Esophagus squamous epithelium (tissue), 5 donors: ENCODE measurements at regions not wholly inside any gene's neighbourhood (a gene's known extent, or its start where the extent isn't known, plus 50 kb on each side); places are given as distances from the start of the nearest gene placed in this dataset.

ENCODE experiments used
- DNase-seq: peaks from one replicate; lab custom pipeline; 2025; lab: John Stamatoyannopoulos, UW
- H3K27ac ChIP-seq, 4 donors: fragments of 200-600 bp; sonication (generic); one replicate each; pipeline ENCODE4 v1.5.1; 2016 to 2019; ENCODE audit warnings: mild to moderate bottlenecking in 1 of 4
- H3K27me3 ChIP-seq, 4 donors: fragments of 200-600 bp; sonication (generic); 1 replicate in 3 of 4; 2 replicates in 1 of 4; pipeline versions ENCODE4 v1.5.1 to v1.6.0; 2017 to 2021; ENCODE audit warnings: antibody characterized with exemption in 1 of 4
- H3K36me3 ChIP-seq, 3 donors: fragments of 200-600 bp; sonication (generic); one replicate each; pipeline ENCODE4 v1.5.1; 2016 to 2019
- H3K4me1 ChIP-seq, 3 donors: fragments of 200-600 bp; sonication (generic); one replicate each; pipeline ENCODE4 v1.5.1; 2017 to 2019
- H3K4me3 ChIP-seq, 4 donors: fragments of 200-600 bp; sonication (generic); 1 replicate in 3 of 4; 2 replicates in 1 of 4; pipeline ENCODE4 v1.5.1; 2016 to 2019; ENCODE audit warnings: mild to moderate bottlenecking in 2 of 4, moderate library complexity in 1 of 4
- H3K9me3 ChIP-seq, 3 donors: fragments of 200-600 bp; sonication (generic); one replicate each; pipeline ENCODE4 v1.5.1; 2016 to 2019
- POLR2A ChIP-seq, 4 donors: fragments of 450-650 bp; IDR thresholded peaks; one replicate each; pipeline ENCODE4 v1.6.1; 2017; ENCODE audit warnings: antibody characterized with exemption in 4 of 4, mild to moderate bottlenecking in 4 of 4, moderate library complexity in 3 of 4
- WGBS, 2 donors: methylation state at CpG; one replicate each; pipeline ENCODE4 v1.1.5; 2018; 5-methylcytosine and 5-hydroxymethylcytosine counted together
- intact Hi-C: fragments of 100-400 bp; cut with DNase I; formaldehyde crosslinking; loops from one replicate; pipeline ENCODE4 v1.15.0; 2022
- TF ChIP-seq, protein P1 (sequence below), 6 experiments: fragments of 450-650 bp in 4 of 6; fragments of 200-600 bp in 2 of 6; sonication (generic) in 2 of 6; IDR thresholded peaks; one replicate each; pipeline ENCODE4 v1.5.1; 2016 to 2019; ENCODE audit warnings: antibody characterized with exemption in 6 of 6, mild to moderate bottlenecking in 4 of 6, moderate library complexity in 4 of 6
- donor health status: DM: yes; HTN: yes; CAD: no.

DNA sequence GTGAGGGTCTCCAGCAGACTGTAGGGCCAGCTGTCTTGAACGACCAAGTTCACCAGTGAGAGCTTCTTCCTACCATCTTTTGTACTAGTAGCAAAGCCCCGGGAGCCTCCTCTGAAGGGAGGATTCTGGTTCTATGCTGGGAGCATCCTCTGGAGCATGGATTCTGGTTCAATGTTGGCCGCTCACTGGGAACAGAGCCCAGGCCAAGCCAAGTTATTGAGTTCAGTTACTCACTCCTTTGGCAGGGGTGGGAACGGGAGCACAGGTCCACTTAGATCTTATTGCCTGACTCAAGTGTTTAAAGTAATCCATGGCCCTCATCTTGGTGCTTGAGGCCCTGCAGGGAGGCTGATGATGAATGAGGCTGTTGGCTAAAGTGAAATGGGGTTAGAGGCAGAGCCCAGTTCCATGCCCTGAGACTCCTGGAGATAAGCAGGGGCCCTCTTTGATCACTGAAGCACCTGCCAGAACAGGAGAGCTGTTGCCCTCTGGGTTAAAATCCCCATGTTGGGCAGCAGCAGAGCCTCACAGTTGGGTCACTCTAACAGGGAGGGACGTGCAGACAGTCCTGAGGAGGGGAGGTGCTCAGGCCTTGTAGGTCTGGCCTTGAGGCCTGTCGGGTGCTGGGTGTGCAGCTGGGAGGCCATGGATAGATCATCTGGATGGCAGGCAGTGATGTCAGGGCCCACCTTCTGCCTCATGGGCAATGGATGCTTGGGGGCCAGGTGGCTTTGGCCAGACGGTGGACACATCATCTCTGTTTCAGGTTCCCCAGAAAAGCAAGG lies 98.3 kb upstream of the SYNDIG1 start:
- Histone ChIP-seq H3K27me3 (no peaks in the 10 kb centered on the region), H3K27ac (no peak overlapping the region), H3K9me3 (no peaks in the 10 kb centered on the region), H3K4me3 (no peak overlapping the region), H3K36me3 (no peaks in the 10 kb centered on the region), H3K4me1 (no peaks in the 10 kb centered on the region)
- TF ChIP-seq POLR2A (IDR thresholded peaks at IDR 0.05), result no peak
- TF ChIP-seq, protein P1, sequence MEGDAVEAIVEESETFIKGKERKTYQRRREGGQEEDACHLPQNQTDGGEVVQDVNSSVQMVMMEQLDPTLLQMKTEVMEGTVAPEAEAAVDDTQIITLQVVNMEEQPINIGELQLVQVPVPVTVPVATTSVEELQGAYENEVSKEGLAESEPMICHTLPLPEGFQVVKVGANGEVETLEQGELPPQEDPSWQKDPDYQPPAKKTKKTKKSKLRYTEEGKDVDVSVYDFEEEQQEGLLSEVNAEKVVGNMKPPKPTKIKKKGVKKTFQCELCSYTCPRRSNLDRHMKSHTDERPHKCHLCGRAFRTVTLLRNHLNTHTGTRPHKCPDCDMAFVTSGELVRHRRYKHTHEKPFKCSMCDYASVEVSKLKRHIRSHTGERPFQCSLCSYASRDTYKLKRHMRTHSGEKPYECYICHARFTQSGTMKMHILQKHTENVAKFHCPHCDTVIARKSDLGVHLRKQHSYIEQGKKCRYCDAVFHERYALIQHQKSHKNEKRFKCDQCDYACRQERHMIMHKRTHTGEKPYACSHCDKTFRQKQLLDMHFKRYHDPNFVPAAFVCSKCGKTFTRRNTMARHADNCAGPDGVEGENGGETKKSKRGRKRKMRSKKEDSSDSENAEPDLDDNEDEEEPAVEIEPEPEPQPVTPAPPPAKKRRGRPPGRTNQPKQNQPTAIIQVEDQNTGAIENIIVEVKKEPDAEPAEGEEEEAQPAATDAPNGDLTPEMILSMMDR (IDR thresholded peaks at IDR 0.05), result no peak
- intact Hi-C loops, result no loop called here
- WGBS, 2 donors, result 78 to 87% methylated on average over 3 to 5 of the region's 7 CpGs
- DNase-seq, result no peak

DNA sequence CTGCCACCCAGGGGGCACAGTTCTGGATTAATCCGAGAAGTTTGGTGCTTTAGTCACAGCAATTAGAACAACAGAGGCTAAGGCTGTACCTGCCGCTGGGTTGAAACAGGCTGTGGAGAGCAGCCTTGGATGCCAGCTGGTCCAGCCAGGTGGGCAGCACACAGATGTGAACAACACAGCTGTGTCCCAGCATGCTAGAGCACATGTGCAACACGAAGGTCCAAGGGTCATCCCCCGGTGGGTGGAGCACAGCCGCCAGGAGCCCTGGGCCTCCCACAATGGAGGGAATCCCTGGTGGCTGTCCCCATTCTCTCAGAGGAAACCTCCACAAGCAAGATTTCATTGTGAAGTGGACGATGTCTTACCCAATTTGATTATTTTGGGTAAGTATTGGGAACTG lies 99.2 kb upstream of the SYNDIG1 start:
- WGBS, 2 donors, result 83 to 94% methylated on average over 2 to 5 of the region's 6 CpGs
- no peak for DNase-seq

DNA sequence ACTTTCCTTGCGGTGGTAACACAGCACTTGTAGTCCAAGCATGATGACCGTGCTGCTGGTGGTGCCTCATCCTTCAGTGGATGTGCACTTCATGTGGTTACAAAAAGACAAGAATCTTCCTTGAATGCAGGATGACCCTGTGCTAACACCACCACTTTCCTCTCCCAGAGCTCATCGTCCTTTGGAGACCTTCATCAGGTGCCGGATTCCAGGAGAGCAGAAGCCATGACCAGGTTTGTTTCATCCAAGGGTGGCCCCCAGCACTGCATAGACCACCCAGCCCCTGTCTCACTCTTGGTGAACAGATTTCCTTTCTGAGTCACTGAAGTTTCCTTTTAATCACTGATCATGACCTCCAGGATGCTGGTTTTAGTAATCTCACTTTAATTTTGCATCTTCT lies 101.2 kb upstream of the SYNDIG1 start:
- Histone ChIP-seq H3K9me3 (no peaks in the 10 kb centered on the region), H3K4me1 (no peaks in the 10 kb centered on the region), H3K27ac (no peak overlapping the region), H3K36me3 (no peaks in the 10 kb centered on the region), H3K4me3 (no peak overlapping the region), H3K27me3 (no peaks in the 10 kb centered on the region)
- no peak for TF ChIP-seq POLR2A (IDR thresholded peaks at IDR 0.05)
- TF ChIP-seq, protein P1 (IDR thresholded peaks at IDR 0.05), result no peak
- intact Hi-C loops, result no loop called here
- WGBS, 2 donors, result 88 to 92% methylated on average over 2 to 3 of the region's 4 CpGs
- DNase-seq, result no peak

More for the DNA sequence above, 99.2 kb upstream of the SYNDIG1 start:
- Histone ChIP-seq H3K27ac (no peak overlapping the region), H3K4me1 (no peaks in the 10 kb centered on the region), H3K27me3 (no peaks in the 10 kb centered on the region), H3K9me3 (no peaks in the 10 kb centered on the region), H3K4me3 (no peak overlapping the region), H3K36me3 (no peaks in the 10 kb centered on the region)
- TF ChIP-seq, protein P1 (IDR thresholded peaks at IDR 0.05), result no peak
- no peak for TF ChIP-seq POLR2A (IDR thresholded peaks at IDR 0.05)
- intact Hi-C loops, result no loop called here

DNA sequence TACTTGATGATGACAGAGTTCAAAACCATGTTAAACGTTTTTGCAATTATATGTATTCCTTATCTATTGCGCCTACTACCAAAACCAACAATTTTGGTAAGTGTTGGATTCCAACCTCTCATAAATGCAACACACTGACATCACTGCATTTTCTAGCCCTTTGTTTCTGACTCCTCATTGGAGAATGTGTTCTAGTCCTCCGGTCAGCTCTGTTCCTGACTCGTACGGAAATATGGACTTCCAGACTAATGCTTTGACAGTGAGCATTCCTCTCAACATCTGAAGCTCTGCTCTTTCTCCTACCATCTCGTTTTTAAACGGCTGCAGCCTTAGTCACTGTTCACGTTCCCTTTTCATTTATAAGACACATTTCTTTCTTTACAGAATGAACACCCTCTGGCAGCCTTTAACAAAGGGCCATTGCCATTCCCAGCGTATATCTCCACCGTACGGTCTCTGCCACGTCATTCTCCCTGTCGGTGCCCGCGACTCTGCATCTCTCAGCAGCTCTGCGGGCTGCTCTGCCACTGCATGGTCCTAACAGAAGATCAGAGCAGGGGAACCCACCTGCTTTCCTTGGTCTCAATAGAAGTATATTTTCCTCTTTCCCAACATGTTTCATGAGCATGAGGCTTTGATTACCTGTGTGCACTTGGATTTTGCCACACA lies 103.0 kb upstream of the SYNDIG1 start:
- Histone ChIP-seq H3K27ac (no peak overlapping the region), H3K36me3 (no peaks in the 10 kb centered on the region), H3K9me3 (peaks cover 0 to 9% (median 7%) of the 10 kb centered on the region in 3 donors), H3K4me1 (no peaks in the 10 kb centered on the region), H3K27me3 (no peaks in the 10 kb centered on the region), H3K4me3 (no peak overlapping the region)
- intact Hi-C loops, result no loop called here
- 74 to 83% methylated on average over 16 of the region's 16 CpGs for WGBS, 2 donors
- DNase-seq, result no peak
- TF ChIP-seq, protein P1 (IDR thresholded peaks at IDR 0.05), result no peak
- no peak for TF ChIP-seq POLR2A (IDR thresholded peaks at IDR 0.05)

DNA sequence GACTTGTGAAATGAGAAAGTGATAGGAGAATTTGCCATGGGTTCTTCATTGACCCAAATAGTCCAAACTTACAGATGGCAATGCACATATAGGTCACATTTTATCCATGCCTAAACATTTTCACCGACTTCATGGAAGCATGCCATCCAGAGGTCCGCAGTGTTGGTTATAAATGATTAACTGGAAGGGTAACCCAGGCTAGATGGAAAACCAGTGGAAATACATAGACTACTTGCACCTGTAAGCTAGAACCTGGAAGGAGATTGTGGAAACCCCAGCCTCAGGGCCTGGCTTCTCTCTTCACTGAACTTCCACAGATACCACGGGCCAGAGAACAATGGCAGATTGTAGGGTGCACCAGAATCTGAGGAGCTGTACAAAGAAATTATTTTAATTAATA lies 103.8 kb upstream of the SYNDIG1 start:
- no peak for DNase-seq
- 71 to 73% methylated on average over 3 of the region's 3 CpGs for WGBS, 2 donors

More for the DNA sequence above, 103.8 kb upstream of the SYNDIG1 start:
- Histone ChIP-seq H3K36me3 (no peaks in the 10 kb centered on the region), H3K27me3 (no peaks in the 10 kb centered on the region), H3K4me1 (no peaks in the 10 kb centered on the region), H3K9me3 (peaks cover 0 to 9% (median 7%) of the 10 kb centered on the region in 3 donors), H3K27ac (no peak overlapping the region), H3K4me3 (no peak overlapping the region)
- intact Hi-C loops, result no loop called here
- no peak for TF ChIP-seq POLR2A (IDR thresholded peaks at IDR 0.05)
- TF ChIP-seq, protein P1 (IDR thresholded peaks at IDR 0.05), result no peak
